ENCODE measurements at regions not wholly inside any gene's neighbourhood (a gene's known extent, or its start where the extent isn't known, plus 50 kb on each side); places are given as distances from the start of the nearest gene placed in this dataset.

- no peak for TF ChIP-seq CTCF (IDR thresholded peaks at IDR 0.05)
- no peak for TF ChIP-seq ZFX (IDR thresholded peaks at IDR 0.05; ENCODE audit: borderline replicate concordance)
These were observed 273.2 kb downstream of the SMARCA2 start for GRCh38 chr9:2288309-2288708.

Measured in 22Rv1 (cell line).